Mucosa of descending colon (tissue), 3 donors: ENCODE measurements at regions not wholly inside any gene's neighbourhood (a gene's known extent, or its start where the extent isn't known, plus 50 kb on each side); places are given as distances from the start of the nearest gene placed in this dataset.
"Not testable (repeated sequence)": the region's sequence is repeated elsewhere in the genome, so short reads cannot be mapped to it uniquely, and the experiment has no call there.

Experiments
- ATAC-seq: fragments of 200-7000 bp; cut with Tn5 transposase; one replicate; pipeline ENCODE4 v1.9.1; 2020; ENCODE audit warnings: mild to moderate bottlenecking, moderate library complexity
- DNase-seq, 3 donors: peaks; one replicate each; pipeline ENCODE4 v3.0.0-alpha.2; 2020
- H3K36me3 ChIP-seq: fragments of 200-600 bp; one replicate; pipeline ENCODE4 v1.8.0; 2021; ENCODE audit warnings: low read depth, mild to moderate bottlenecking
- H3K4me1 ChIP-seq: fragments of 200-600 bp; one replicate; pipeline ENCODE4 v1.8.0; 2021; ENCODE audit warnings: low read depth, mild to moderate bottlenecking
- H3K4me3 ChIP-seq: fragments of 200-600 bp; one replicate; pipeline ENCODE4 v1.8.0; 2021; ENCODE audit warnings: mild to moderate bottlenecking
- H3K9me3 ChIP-seq: fragments of 200-600 bp; one replicate; pipeline ENCODE4 v1.8.0; 2021; ENCODE audit warnings: mild to moderate bottlenecking
- intact Hi-C, 2 donors: fragments of 100-400 bp; cut with DNase I in 1 of 2; cut with micrococcal nuclease in 1 of 2; formaldehyde crosslinking; loops; one replicate each; pipeline versions ENCODE4 v1.11.0 to v1.11.1; 2022; cut with DNase I, micrococcal nuclease
- donor health status: DM: no; HTN: no; CAD: no; lungs with moderate emphysema.
- donor health status: DM: no; HTN: no; CAD: no.
- donor health status: DM: no; HTN: yes; CAD: no.

- H3K9me3 ChIP-seq, DNase-seq, H3K36me3 ChIP-seq, H3K4me3 ChIP-seq, intact Hi-C loops, H3K4me1 ChIP-seq: not testable (repeated sequence)
- peak; percentile 66 for ATAC-seq
Observed at GRCh38 chr1:149338221-149338691, 136.6 kb upstream of the NBPF19 start.

GRCh38 chr1:149338698-149339097 lies 136.1 kb upstream of the NBPF19 start:
- H3K36me3 ChIP-seq, H3K9me3 ChIP-seq, H3K4me1 ChIP-seq, H3K4me3 ChIP-seq, intact Hi-C loops, DNase-seq, ATAC-seq: not testable (repeated sequence)

- ATAC-seq, DNase-seq, H3K9me3 ChIP-seq, H3K36me3 ChIP-seq, H3K4me3 ChIP-seq, intact Hi-C loops, H3K4me1 ChIP-seq: not testable (repeated sequence)
Observed at GRCh38 chr1:149349448-149349847, 125.4 kb upstream of the NBPF19 start.

- H3K4me3 ChIP-seq, DNase-seq, H3K36me3 ChIP-seq, H3K4me1 ChIP-seq, H3K9me3 ChIP-seq, intact Hi-C loops: not testable (repeated sequence)
- ATAC-seq, result peak; percentile 72
Observed at GRCh38 chr1:149352205-149352604, 122.6 kb upstream of the NBPF19 start.

GRCh38 chr1:149354579-149354978 lies 120.3 kb upstream of the NBPF19 start:
- H3K36me3 ChIP-seq, intact Hi-C loops, H3K4me3 ChIP-seq, DNase-seq, ATAC-seq, H3K4me1 ChIP-seq, H3K9me3 ChIP-seq: not testable (repeated sequence)

- ATAC-seq, H3K36me3 ChIP-seq, intact Hi-C loops, H3K9me3 ChIP-seq, H3K4me3 ChIP-seq, H3K4me1 ChIP-seq, DNase-seq: not testable (repeated sequence)
Observed at GRCh38 chr1:149355748-149356147, 119.1 kb upstream of the NBPF19 start.

GRCh38 chr1:149356152-149356551 lies 118.7 kb upstream of the NBPF19 start:
- H3K36me3 ChIP-seq, H3K4me1 ChIP-seq, H3K4me3 ChIP-seq, H3K9me3 ChIP-seq, intact Hi-C loops, DNase-seq: not testable (repeated sequence)
- ATAC-seq, result peak; percentile 26

- H3K9me3 ChIP-seq, H3K4me1 ChIP-seq, ATAC-seq, intact Hi-C loops, H3K36me3 ChIP-seq, DNase-seq, H3K4me3 ChIP-seq: not testable (repeated sequence)
Observed at GRCh38 chr1:149360351-149360750, 114.5 kb upstream of the NBPF19 start.

- H3K36me3 ChIP-seq, H3K9me3 ChIP-seq, intact Hi-C loops, H3K4me3 ChIP-seq, ATAC-seq, H3K4me1 ChIP-seq, DNase-seq: not testable (repeated sequence)
Observed at GRCh38 chr1:149361310-149361709, 113.5 kb upstream of the NBPF19 start.

- intact Hi-C loops, H3K9me3 ChIP-seq, DNase-seq, H3K4me3 ChIP-seq, ATAC-seq, H3K4me1 ChIP-seq, H3K36me3 ChIP-seq: not testable (repeated sequence)
Observed at GRCh38 chr1:149364188-149364981, 110.5 kb upstream of the NBPF19 start.

GRCh38 chr1:149366402-149366801 lies 108.4 kb upstream of the NBPF19 start:
- intact Hi-C loops, DNase-seq, H3K4me3 ChIP-seq, H3K9me3 ChIP-seq, H3K4me1 ChIP-seq, H3K36me3 ChIP-seq, ATAC-seq: not testable (repeated sequence)

GRCh38 chr1:149367472-149368044 lies 107.3 kb upstream of the NBPF19 start:
- intact Hi-C loops, ATAC-seq, H3K36me3 ChIP-seq, DNase-seq, H3K4me3 ChIP-seq, H3K4me1 ChIP-seq, H3K9me3 ChIP-seq: not testable (repeated sequence)

- DNase-seq, ATAC-seq, H3K9me3 ChIP-seq, H3K36me3 ChIP-seq, H3K4me3 ChIP-seq, H3K4me1 ChIP-seq, intact Hi-C loops: not testable (repeated sequence)
Observed at GRCh38 chr1:149368337-149368736, 106.5 kb upstream of the NBPF19 start.

- ATAC-seq, H3K4me3 ChIP-seq, H3K36me3 ChIP-seq, H3K9me3 ChIP-seq, DNase-seq, intact Hi-C loops, H3K4me1 ChIP-seq: not testable (repeated sequence)
Observed at GRCh38 chr1:149369081-149369480, 105.8 kb upstream of the NBPF19 start.

- H3K36me3 ChIP-seq, H3K4me1 ChIP-seq, ATAC-seq, H3K9me3 ChIP-seq, intact Hi-C loops, DNase-seq, H3K4me3 ChIP-seq: not testable (repeated sequence)
Observed at GRCh38 chr1:149371955-149372354, 102.9 kb upstream of the NBPF19 start.
